SK-N-SH (cell line): ENCODE measurements at regions not wholly inside any gene's neighbourhood (a gene's known extent, or its start where the extent isn't known, plus 50 kb on each side); places are given as distances from the start of the nearest gene placed in this dataset.

Experiments used
- CTCF ChIA-PET: fragments of 300-600, 350-600 bp; formaldehyde crosslinking; extraction: SDS; loops from one replicate; lab custom pipeline; 2021; lab: Yijun Ruan, JAX
- POLR2A ChIA-PET: fragments of 350-600 bp; sonication (Branson Sonifier 250); formaldehyde crosslinking; extraction: SDS; loops from one replicate; lab custom pipeline; 2020; ENCODE audit warnings: antibody characterized with exemption, inconsistent platforms; lab: Yijun Ruan, JAX
- DNase-seq: peaks from one replicate; pipeline ENCODE4 v3.0.0; 2012
- H2AFZ ChIP-seq: fragments of 200-600 bp; sonication (generic); 2 replicates; pipeline ENCODE4 v1.8.1; 2016; ENCODE audit warnings: antibody characterized with exemption, mild to moderate bottlenecking, low read depth
- H3F3A ChIP-seq: fragments of 200-600 bp; sonication (generic); replicated peaks from 2 replicates; pipeline ENCODE3; 2016; ENCODE audit warnings: antibody characterized with exemption, mild to moderate bottlenecking; ENCODE audit not compliant: insufficient read depth
- H3K27ac ChIP-seq, 2 experiments: fragments of 200-500 bp in 1 of 2; fragments of 200-600 bp in 1 of 2; sonication (Bioruptor generic) in 1 of 2; sonication (generic), shearing (Covaris generic) in 1 of 2; 2 replicates each; pipeline versions ENCODE4 v1.5.1 to v1.6.1; 2014 to 2016; ENCODE audit warnings: low read depth in 2 of 2, inconsistent platforms in 1 of 2, low read length in 1 of 2, mild to moderate bottlenecking in 1 of 2, mixed read lengths in 1 of 2
- H3K27me3 ChIP-seq: fragments of 200-600 bp; sonication (generic), shearing (Covaris generic); 2 replicates; pipeline ENCODE4 v1.6.1; 2016; ENCODE audit warnings: mixed run types; ENCODE audit not compliant: insufficient read depth
- H3K36me3 ChIP-seq, 2 experiments: fragments of 200-500 bp in 1 of 2; fragments of 200-600 bp in 1 of 2; sonication (Bioruptor generic) in 1 of 2; sonication (generic) in 1 of 2; replicated peaks in 1 of 2; 2 replicates each; pipeline versions ENCODE3 to v1.5.1; 2014 to 2016; ENCODE audit warnings: low read length in 1 of 2, mild to moderate bottlenecking in 1 of 2; ENCODE audit not compliant: insufficient read depth in 2 of 2, control insufficient read depth in 1 of 2
- H3K4me1 ChIP-seq, 2 experiments: fragments of 200-500 bp in 1 of 2; fragments of 200-600 bp in 1 of 2; sonication (Bioruptor generic) in 1 of 2; sonication (generic), shearing (Covaris generic) in 1 of 2; 2 replicates each; pipeline versions ENCODE4 v1.5.1 to v1.6.1; 2014 to 2016; ENCODE audit warnings: low read depth in 1 of 2, low read length in 1 of 2, mixed run types in 1 of 2; ENCODE audit not compliant: insufficient read depth in 2 of 2, control insufficient read depth in 1 of 2
- H3K4me2 ChIP-seq: fragments of 200-600 bp; sonication (generic), shearing (Covaris generic); 2 replicates; pipeline ENCODE4 v1.6.1; 2017; ENCODE audit warnings: mixed run types
- H3K4me3 ChIP-seq, 2 experiments: fragments of 200-500 bp in 1 of 2; fragments of 200-600 bp in 1 of 2; sonication (Bioruptor generic) in 1 of 2; sonication (generic), shearing (Covaris generic) in 1 of 2; 2 replicates each; pipeline versions ENCODE4 v1.5.1 to v1.8.1; 2014 to 2016; ENCODE audit warnings: low read depth in 2 of 2, inconsistent platforms in 1 of 2, low read length in 1 of 2, mild to moderate bottlenecking in 1 of 2, mixed read lengths in 1 of 2, moderate library complexity in 1 of 2
- H3K79me2 ChIP-seq: fragments of 200-600 bp; sonication (generic); 2 replicates; pipeline ENCODE4 v1.8.1; 2017; ENCODE audit warnings: mild to moderate bottlenecking; ENCODE audit not compliant: insufficient read depth
- H3K9ac ChIP-seq: fragments of 200-600 bp; sonication (generic); 2 replicates; pipeline ENCODE4 v1.6.1; 2017; ENCODE audit warnings: mixed run types
- H3K9me2 ChIP-seq: fragments of 200-600 bp; sonication (generic); 2 replicates; pipeline ENCODE4 v1.6.1; 2017; ENCODE audit warnings: mixed run types
- H3K9me3 ChIP-seq: fragments of 200-600 bp; sonication (generic); 2 replicates; pipeline ENCODE4 v1.6.1; 2017; ENCODE audit warnings: mixed run types, mild to moderate bottlenecking, moderate library complexity
- H4K20me1 ChIP-seq: fragments of 200-600 bp; sonication (generic); 2 replicates; pipeline ENCODE4 v1.6.1; 2017; ENCODE audit warnings: mild to moderate bottlenecking, mixed run types; ENCODE audit not compliant: insufficient read depth
- EP300 ChIP-seq, 2 experiments: IDR thresholded peaks; 2 replicates each; pipeline versions ENCODE4 v1.4.0 to v1.6.1; 2012; ENCODE audit warnings: borderline replicate concordance in 1 of 2, low read depth in 1 of 2, low read length in 1 of 2
- GATA2 ChIP-seq: sonication (generic); formaldehyde crosslinking; IDR thresholded peaks from 2 replicates; pipeline ENCODE4 v1.5.0; 2020; ENCODE audit warnings: mild to moderate bottlenecking, missing genetic modification reagents
- IRF3 ChIP-seq: fragments of 150-350 bp; IDR thresholded peaks from 2 replicates; pipeline ENCODE4 v1.6.1; 2016; ENCODE audit warnings: mild to moderate bottlenecking, low read depth, low read length
- JUND ChIP-seq: IDR thresholded peaks from 2 replicates; pipeline ENCODE4 v1.4.0; 2012
- MAX ChIP-seq: IDR thresholded peaks from 2 replicates; pipeline ENCODE4 v1.4.0; 2012; ENCODE audit warnings: low read depth
- MXI1 ChIP-seq: IDR thresholded peaks from 2 replicates; pipeline ENCODE4 v1.6.1; 2012; ENCODE audit warnings: mild to moderate bottlenecking, low read depth, low read length, improper control_type of control experiment
- NRF1 ChIP-seq: IDR thresholded peaks from 2 replicates; pipeline ENCODE4 v1.6.1; 2012; ENCODE audit warnings: low read depth, mild to moderate bottlenecking, low read length
- PBX3 ChIP-seq: IDR thresholded peaks from 2 replicates; pipeline ENCODE4; 2012
- POLR2AphosphoS5 ChIP-seq: IDR thresholded peaks from 2 replicates; pipeline ENCODE4 v1.6.1; 2012; ENCODE audit warnings: low read depth, low read length
- TEAD4 ChIP-seq: IDR thresholded peaks from 2 replicates; pipeline ENCODE4 v1.4.0; 2012; ENCODE audit warnings: mild to moderate bottlenecking, borderline replicate concordance; ENCODE audit not compliant: insufficient read depth
- USF2 ChIP-seq: fragments of 150-350 bp; IDR thresholded peaks from 2 replicates; pipeline ENCODE4 v1.6.1; 2017; ENCODE audit warnings: antibody characterized with exemption, low read length, low read depth, borderline replicate concordance
- YY1 ChIP-seq: IDR thresholded peaks from 2 replicates; pipeline ENCODE4 v1.4.0; 2012; ENCODE audit warnings: low read depth, mild to moderate bottlenecking
- WGBS: methylation state at CpG from one replicate; pipeline ENCODE4 v1.1.6; 2017; ENCODE audit warnings: low lambda C conversion rate; 5-methylcytosine and 5-hydroxymethylcytosine counted together

DNA sequence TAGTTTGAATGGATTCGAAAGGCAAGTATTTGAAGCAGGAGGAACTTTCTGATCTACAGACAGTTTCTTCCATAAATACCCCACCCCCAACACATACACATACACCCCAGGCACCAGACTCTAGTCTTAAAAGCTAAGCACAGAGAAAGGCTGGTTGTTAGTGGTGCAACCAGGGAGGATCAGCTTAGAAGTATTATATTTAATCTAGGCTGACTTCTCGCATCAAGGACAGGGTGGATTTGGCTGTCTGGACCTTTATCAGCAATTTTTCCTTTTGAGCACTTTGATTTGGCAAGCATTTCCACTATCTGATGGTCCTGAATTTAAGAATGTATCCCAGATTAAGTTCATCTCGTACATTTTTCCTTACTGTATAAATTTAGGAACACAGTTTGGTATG, 1489.8 kb upstream of the FLRT2 start:
- 6% methylated on average over 3 of the region's 3 CpGs for WGBS
- H4K20me1 ChIP-seq: no peaks in the 10 kb centered on the region
- no peak overlapping the region for H3K27ac ChIP-seq
- no peak for TF ChIP-seq YY1
- no peak for TF ChIP-seq USF2
- TF ChIP-seq MAX: no peak
- TF ChIP-seq JUND: no peak
- no peak for TF ChIP-seq GATA2 (CRISPR knock-in tag)
- TF ChIP-seq IRF3: no peak
- no peak overlapping the region for H3K9ac ChIP-seq
- no peak overlapping the region for H3K4me2 ChIP-seq
- H2AFZ ChIP-seq: no peak overlapping the region
- H3K27me3 ChIP-seq: no peaks in the 10 kb centered on the region
- CTCF ChIA-PET: no interaction called here
- no peaks in the 10 kb centered on the region for H3K36me3 ChIP-seq
- DNase-seq: no peak
- no peak overlapping the region for H3K4me3 ChIP-seq
- no peaks in the 10 kb centered on the region for H3K9me3 ChIP-seq
- no peaks in the 10 kb centered on the region for H3K9me2 ChIP-seq
- H3K79me2 ChIP-seq: no peaks in the 10 kb centered on the region
- no peaks in the 10 kb centered on the region for H3F3A ChIP-seq
- POLR2A ChIA-PET: no interaction called here
- H3K4me1 ChIP-seq: no peaks in the 10 kb centered on the region

DNA sequence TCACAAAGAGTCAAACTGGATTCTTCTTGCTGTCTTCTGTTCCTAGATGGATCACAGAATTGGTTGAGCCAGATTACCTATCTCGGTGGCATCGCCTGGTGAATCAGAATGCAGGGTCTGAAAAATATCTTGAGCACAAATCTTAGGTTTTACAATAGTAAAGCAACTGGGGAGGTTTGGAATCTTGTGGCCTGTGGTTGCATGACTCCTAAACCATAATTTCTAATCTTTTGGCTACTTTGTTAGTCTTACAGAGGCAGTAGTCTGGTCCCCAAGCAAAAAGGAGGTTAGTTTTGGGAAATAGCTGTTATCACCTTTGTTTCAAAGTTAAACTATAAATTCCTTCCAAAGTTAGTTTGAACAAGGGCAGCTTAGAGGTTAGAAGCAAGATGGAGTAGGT, 1488.5 kb upstream of the FLRT2 start:
- POLR2A ChIA-PET: no interaction called here
- H3K4me2 ChIP-seq: no peak overlapping the region
- DNase-seq: no peak
- H4K20me1 ChIP-seq: no peaks in the 10 kb centered on the region
- H3K4me1 ChIP-seq: no peaks in the 10 kb centered on the region
- no peak overlapping the region for H2AFZ ChIP-seq
- H3K36me3 ChIP-seq: no peaks in the 10 kb centered on the region
- no peak overlapping the region for H3K9ac ChIP-seq
- TF ChIP-seq NRF1 (no peak), EP300 (IDR thresholded peaks at IDR 0.05; ENCODE audit: borderline replicate concordance in 1 of 2, low read depth in 1 of 2, low read length in 1 of 2) (no peak), POLR2AphosphoS5 (no peak), MXI1 (no peak), PBX3 (no peak), TEAD4 (no peak)
- no peaks in the 10 kb centered on the region for H3K9me2 ChIP-seq
- no peaks in the 10 kb centered on the region for H3K79me2 ChIP-seq
- no peak overlapping the region for H3K4me3 ChIP-seq
- no peaks in the 10 kb centered on the region for H3K9me3 ChIP-seq
- CTCF ChIA-PET: no interaction called here
- H3F3A ChIP-seq: no peaks in the 10 kb centered on the region
- H3K27me3 ChIP-seq: no peaks in the 10 kb centered on the region
- WGBS: 11% methylated on average over 2 of the region's 2 CpGs
- no peak overlapping the region for H3K27ac ChIP-seq
